ENCODE measurements at regions not wholly inside any gene's neighbourhood (a gene's known extent, or its start where the extent isn't known, plus 50 kb on each side); places are given as distances from the start of the nearest gene placed in this dataset.
A peak's percentile ranks its signal among the peaks of the same experiment; 100 is the strongest.

GRCh38 chr15:96893159-96893906 is 562.8 kb downstream of the NR2F2 start:
- no peaks in the 10 kb centered on the region for H3K36me3 Mint-ChIP-seq (ENCODE audit: unreplicated experiment)
- H3K9me3 Mint-ChIP-seq (ENCODE audit: unreplicated experiment), result no peaks in the 10 kb centered on the region
- H3K4me1 Mint-ChIP-seq (ENCODE audit: low read depth, unreplicated experiment), result no peaks in the 10 kb centered on the region
- H3K4me3 Mint-ChIP-seq (ENCODE audit: unreplicated experiment), result no peak overlapping the region
- peaks cover 5% of the 10 kb centered on the region for H3K27me3 Mint-ChIP-seq (ENCODE audit: unreplicated experiment)
- peak; percentile 17 for DNase-seq
- H3K27ac Mint-ChIP-seq (ENCODE audit: unreplicated experiment), result no peak overlapping the region
- no peak for TF ChIP-seq CTCF (IDR thresholded peaks at IDR 0.05; ENCODE audit: partially characterized antibody, unreplicated experiment)

- Mint-ChIP-seq H3K27ac (ENCODE audit: unreplicated experiment) (no peak overlapping the region), H3K4me3 (ENCODE audit: unreplicated experiment) (no peak overlapping the region), H3K4me1 (ENCODE audit: low read depth, unreplicated experiment) (no peaks in the 10 kb centered on the region), H3K27me3 (ENCODE audit: unreplicated experiment) (peaks cover 3% of the 10 kb centered on the region), H3K9me3 (ENCODE audit: unreplicated experiment) (no peaks in the 10 kb centered on the region), H3K36me3 (ENCODE audit: unreplicated experiment) (no peaks in the 10 kb centered on the region)
- TF ChIP-seq CTCF (IDR thresholded peaks at IDR 0.05; ENCODE audit: partially characterized antibody, unreplicated experiment), result no peak
- DNase-seq, result no peak
Observed at GRCh38 chr15:96894659-96895058, 564.2 kb downstream of the NR2F2 start.

GRCh38 chr15:96896766-96897165 is 566.3 kb downstream of the NR2F2 start:
- H3K27ac Mint-ChIP-seq (ENCODE audit: unreplicated experiment), result no peak overlapping the region
- no peaks in the 10 kb centered on the region for H3K4me1 Mint-ChIP-seq (ENCODE audit: low read depth, unreplicated experiment)
- DNase-seq, result no peak
- H3K9me3 Mint-ChIP-seq (ENCODE audit: unreplicated experiment), result no peaks in the 10 kb centered on the region
- H3K27me3 Mint-ChIP-seq (ENCODE audit: unreplicated experiment), result peaks cover 2% of the 10 kb centered on the region
- no peaks in the 10 kb centered on the region for H3K36me3 Mint-ChIP-seq (ENCODE audit: unreplicated experiment)
- no peak overlapping the region for H3K4me3 Mint-ChIP-seq (ENCODE audit: unreplicated experiment)
- no peak for TF ChIP-seq CTCF (IDR thresholded peaks at IDR 0.05; ENCODE audit: partially characterized antibody, unreplicated experiment)

- Mint-ChIP-seq H3K36me3 (ENCODE audit: unreplicated experiment) (peaks cover 10% of the 10 kb centered on the region), H3K27ac (ENCODE audit: unreplicated experiment) (no peak overlapping the region), H3K4me3 (ENCODE audit: unreplicated experiment) (no peak overlapping the region), H3K9me3 (ENCODE audit: unreplicated experiment) (peaks cover 4% of the 10 kb centered on the region), H3K27me3 (ENCODE audit: unreplicated experiment) (no peaks in the 10 kb centered on the region), H3K4me1 (ENCODE audit: low read depth, unreplicated experiment) (no peaks in the 10 kb centered on the region)
- no peak for DNase-seq
- TF ChIP-seq CTCF (IDR thresholded peaks at IDR 0.05; ENCODE audit: partially characterized antibody, unreplicated experiment), result no peak
Observed at GRCh38 chr15:96914081-96914480, 583.6 kb downstream of the NR2F2 start.

- Mint-ChIP-seq H3K4me1 (ENCODE audit: low read depth, unreplicated experiment) (no peaks in the 10 kb centered on the region), H3K27ac (ENCODE audit: unreplicated experiment) (no peak overlapping the region), H3K4me3 (ENCODE audit: unreplicated experiment) (no peak overlapping the region), H3K9me3 (ENCODE audit: unreplicated experiment) (peaks cover 4% of the 10 kb centered on the region), H3K27me3 (ENCODE audit: unreplicated experiment) (no peaks in the 10 kb centered on the region), H3K36me3 (ENCODE audit: unreplicated experiment) (peaks cover 10% of the 10 kb centered on the region)
- DNase-seq, result no peak
- TF ChIP-seq CTCF (IDR thresholded peaks at IDR 0.05; ENCODE audit: partially characterized antibody, unreplicated experiment), result no peak
Observed at GRCh38 chr15:96916750-96917149, 586.2 kb downstream of the NR2F2 start.

Measured in glutamatergic neuron (in vitro differentiated cells).